ENCODE measurements at regions not wholly inside any gene's neighbourhood (a gene's known extent, or its start where the extent isn't known, plus 50 kb on each side); places are given as distances from the start of the nearest gene placed in this dataset.

GRCh38 chr2:6078414-6078813 lies 386.2 kb downstream of the SOX11 start:
- no peak for DNase-seq
- Mint-ChIP-seq H3K27me3 (ENCODE audit: unreplicated experiment) (peaks cover 12% of the 10 kb centered on the region), H3K27ac (ENCODE audit: unreplicated experiment) (no peak overlapping the region), H3K9me3 (ENCODE audit: unreplicated experiment) (peaks cover 19% of the 10 kb centered on the region), H3K36me3 (ENCODE audit: unreplicated experiment) (peaks cover 3% of the 10 kb centered on the region), H3K4me1 (ENCODE audit: low read depth, unreplicated experiment) (peaks cover 60% of the 10 kb centered on the region), H3K4me3 (ENCODE audit: unreplicated experiment) (no peak overlapping the region)
- no peak for TF ChIP-seq CTCF (IDR thresholded peaks at IDR 0.05; ENCODE audit: partially characterized antibody, unreplicated experiment)

DNA sequence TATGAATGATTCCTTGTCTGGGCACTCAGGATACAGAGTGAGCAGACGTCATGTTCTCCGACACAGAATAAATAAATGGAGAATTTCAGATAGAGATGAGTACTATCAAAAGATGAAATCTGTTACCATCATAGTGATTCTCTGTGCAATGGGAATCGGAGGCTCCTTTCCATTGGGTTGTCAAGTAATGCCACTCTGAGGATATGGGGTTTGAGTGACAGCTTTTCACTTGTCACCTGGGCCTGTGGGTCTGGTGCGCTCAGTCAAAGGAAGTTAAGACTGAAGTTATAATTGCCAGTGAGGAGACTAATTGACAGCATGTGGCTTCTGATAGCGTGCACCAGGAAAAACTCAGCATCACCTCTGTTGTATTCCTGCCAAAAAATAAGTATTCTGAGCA lies 387.2 kb downstream of the SOX11 start:
- Mint-ChIP-seq H3K27ac (ENCODE audit: unreplicated experiment) (peak overlapping the region; percentile 36), H3K36me3 (ENCODE audit: unreplicated experiment) (peaks cover 3% of the 10 kb centered on the region), H3K27me3 (ENCODE audit: unreplicated experiment) (peaks cover 12% of the 10 kb centered on the region), H3K9me3 (ENCODE audit: unreplicated experiment) (peaks cover 19% of the 10 kb centered on the region), H3K4me1 (ENCODE audit: low read depth, unreplicated experiment) (peaks cover 52% of the 10 kb centered on the region), H3K4me3 (ENCODE audit: unreplicated experiment) (no peak overlapping the region)
- no peak for DNase-seq
- no peak for TF ChIP-seq CTCF (IDR thresholded peaks at IDR 0.05; ENCODE audit: partially characterized antibody, unreplicated experiment)

- H3K27ac Mint-ChIP-seq (ENCODE audit: unreplicated experiment), result peak overlapping the region; percentile 100
- peak overlapping the region; percentile 69 for H3K4me3 Mint-ChIP-seq (ENCODE audit: unreplicated experiment)
- H3K36me3 Mint-ChIP-seq (ENCODE audit: unreplicated experiment), result peaks cover 3% of the 10 kb centered on the region
- H3K4me1 Mint-ChIP-seq (ENCODE audit: low read depth, unreplicated experiment), result peaks cover 45% of the 10 kb centered on the region
- H3K27me3 Mint-ChIP-seq (ENCODE audit: unreplicated experiment), result peaks cover 12% of the 10 kb centered on the region
- peaks cover 19% of the 10 kb centered on the region for H3K9me3 Mint-ChIP-seq (ENCODE audit: unreplicated experiment)
- peak; percentile 72 for DNase-seq
- no peak for TF ChIP-seq CTCF (IDR thresholded peaks at IDR 0.05; ENCODE audit: partially characterized antibody, unreplicated experiment)
Measured at GRCh38 chr2:6080932-6081753, 389.0 kb downstream of the SOX11 start.

DNA sequence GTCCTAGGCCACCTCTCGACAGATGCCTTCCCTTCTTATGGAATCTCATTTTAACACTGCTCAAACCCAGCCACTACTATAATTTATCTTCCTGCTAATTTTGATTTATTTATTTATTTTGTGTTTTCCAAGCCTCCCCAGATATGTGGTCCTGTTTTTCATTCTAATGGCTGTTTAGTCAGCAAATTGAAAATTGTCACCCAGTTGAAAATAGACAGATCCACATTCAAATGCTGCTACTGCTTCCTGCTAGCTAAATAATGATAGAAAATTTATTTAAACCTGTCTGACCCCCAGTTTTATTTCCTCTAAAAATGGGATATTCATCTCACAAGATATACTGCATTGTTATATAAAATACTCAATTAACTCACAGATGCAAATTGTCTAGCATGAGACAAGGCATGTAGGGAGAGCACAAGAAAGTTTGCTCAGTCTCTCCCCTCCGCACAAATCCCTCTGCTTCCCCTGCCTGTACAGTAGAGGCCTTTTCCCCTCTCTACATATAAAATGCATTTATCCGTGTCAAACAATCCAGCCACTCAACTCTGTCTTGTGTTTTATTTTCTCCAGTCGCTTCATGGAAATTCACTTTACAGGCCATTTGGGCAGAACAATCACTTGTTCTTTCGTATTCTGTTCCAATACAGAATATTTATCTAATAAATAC lies 389.9 kb downstream of the SOX11 start:
- DNase-seq, result no peak
- Mint-ChIP-seq H3K4me1 (ENCODE audit: low read depth, unreplicated experiment) (peaks cover 37% of the 10 kb centered on the region), H3K4me3 (ENCODE audit: unreplicated experiment) (no peak overlapping the region), H3K27ac (ENCODE audit: unreplicated experiment) (peak overlapping the region; percentile 100), H3K27me3 (ENCODE audit: unreplicated experiment) (peaks cover 14% of the 10 kb centered on the region), H3K36me3 (ENCODE audit: unreplicated experiment) (peaks cover 7% of the 10 kb centered on the region), H3K9me3 (ENCODE audit: unreplicated experiment) (peaks cover 19% of the 10 kb centered on the region)
- no peak for TF ChIP-seq CTCF (IDR thresholded peaks at IDR 0.05; ENCODE audit: partially characterized antibody, unreplicated experiment)

DNA sequence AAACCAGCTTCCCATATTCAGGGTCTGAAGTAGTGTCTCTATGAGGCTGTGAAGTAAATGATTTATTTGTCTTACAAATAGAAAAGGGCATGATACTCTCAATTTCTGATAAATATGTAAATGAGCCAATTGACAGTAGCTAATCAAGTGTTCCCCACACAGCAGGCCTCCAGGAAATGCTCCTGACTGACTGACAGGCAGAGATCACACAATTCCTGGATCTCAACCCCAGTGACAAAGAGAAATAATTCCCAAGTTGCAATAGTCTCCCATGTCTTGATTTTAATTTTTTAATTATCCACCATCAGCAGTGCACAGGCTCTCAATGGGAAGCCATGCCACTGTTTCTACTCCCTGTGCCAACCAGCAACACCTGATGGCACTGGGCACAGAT lies 390.4 kb downstream of the SOX11 start:
- Mint-ChIP-seq H3K4me3 (ENCODE audit: unreplicated experiment) (peak overlapping the region; percentile 10), H3K36me3 (ENCODE audit: unreplicated experiment) (peaks cover 11% of the 10 kb centered on the region), H3K27me3 (ENCODE audit: unreplicated experiment) (peaks cover 14% of the 10 kb centered on the region), H3K27ac (ENCODE audit: unreplicated experiment) (peak overlapping the region; percentile 69), H3K4me1 (ENCODE audit: low read depth, unreplicated experiment) (peaks cover 37% of the 10 kb centered on the region), H3K9me3 (ENCODE audit: unreplicated experiment) (peaks cover 21% of the 10 kb centered on the region)
- no peak for DNase-seq
- no peak for TF ChIP-seq CTCF (IDR thresholded peaks at IDR 0.05; ENCODE audit: partially characterized antibody, unreplicated experiment)

Data from glutamatergic neuron (in vitro differentiated cells).